Ascending aorta (tissue), 2 donors: ENCODE measurements at regions not wholly inside any gene's neighbourhood (a gene's known extent, or its start where the extent isn't known, plus 50 kb on each side); places are given as distances from the start of the nearest gene placed in this dataset.

Source experiments
- DNase-seq, 2 donors: peaks; one replicate each; pipeline ENCODE4 v3.0.0-alpha.2; 2019; ENCODE audit warnings: low spot score in 2 of 2
- H3K27ac ChIP-seq, 2 donors: fragments of 200-600 bp; sonication (generic); one replicate each; pipeline ENCODE4 v1.5.1; 2016 to 2017; ENCODE audit warnings: mild to moderate bottlenecking in 1 of 2
- H3K27me3 ChIP-seq: fragments of 200-600 bp; sonication (generic); one replicate; pipeline ENCODE4 v1.5.1; 2017
- H3K36me3 ChIP-seq, 2 donors: fragments of 200-600 bp; sonication (generic); one replicate each; pipeline ENCODE4 v1.5.1; 2016
- H3K4me1 ChIP-seq, 2 donors: fragments of 200-600 bp; sonication (generic); one replicate each; pipeline ENCODE4 v1.5.1; 2016 to 2017; ENCODE audit warnings: mild to moderate bottlenecking in 1 of 2
- H3K4me3 ChIP-seq, 2 donors: fragments of 200-600 bp; sonication (generic); one replicate each; pipeline ENCODE4 v1.5.1; 2016 to 2017; ENCODE audit warnings: mild to moderate bottlenecking in 1 of 2
- H3K9me3 ChIP-seq, 2 donors: fragments of 200-600 bp; sonication (generic); one replicate each; pipeline ENCODE4 v1.5.1; 2016
- intact Hi-C: fragments of 100-400 bp; cut with DNase I; formaldehyde crosslinking; loops from one replicate; pipeline ENCODE4 v1.15.1; 2023
- TF ChIP-seq, protein P1 (sequence below), 3 experiments: fragments of 200-600 bp in 2 of 3; fragments of 450-650 bp in 1 of 3; sonication (generic) in 2 of 3; IDR thresholded peaks; one replicate each; pipeline ENCODE4 v1.5.1; 2016 to 2019; ENCODE audit warnings: antibody characterized with exemption in 3 of 3, mild to moderate bottlenecking in 1 of 3, moderate library complexity in 1 of 3

DNA sequence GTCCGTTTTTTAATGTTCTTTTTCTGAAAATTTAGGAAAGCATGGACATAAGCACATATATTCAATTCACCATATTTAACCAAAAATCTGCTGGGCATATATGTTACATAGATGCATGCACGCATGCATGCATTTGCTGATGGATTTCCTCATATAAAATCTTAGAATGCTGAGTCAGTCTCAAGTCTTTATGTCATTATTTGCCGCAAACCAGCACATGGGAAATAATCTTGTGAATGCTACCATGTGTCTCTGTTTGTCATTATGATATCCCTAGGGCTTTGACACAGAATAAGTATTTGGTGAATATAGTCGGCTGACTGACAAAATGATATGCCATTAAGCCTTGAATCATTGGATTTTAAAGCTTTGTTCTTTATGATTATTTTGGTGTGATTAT is 776.5 kb downstream of the KCNT2 start:
- no peaks in the 10 kb centered on the region for H3K27me3 ChIP-seq
- no peak overlapping the region for H3K4me3 ChIP-seq
- H3K27ac ChIP-seq = no peak overlapping the region
- DNase-seq = no peak
- TF ChIP-seq, protein P1, sequence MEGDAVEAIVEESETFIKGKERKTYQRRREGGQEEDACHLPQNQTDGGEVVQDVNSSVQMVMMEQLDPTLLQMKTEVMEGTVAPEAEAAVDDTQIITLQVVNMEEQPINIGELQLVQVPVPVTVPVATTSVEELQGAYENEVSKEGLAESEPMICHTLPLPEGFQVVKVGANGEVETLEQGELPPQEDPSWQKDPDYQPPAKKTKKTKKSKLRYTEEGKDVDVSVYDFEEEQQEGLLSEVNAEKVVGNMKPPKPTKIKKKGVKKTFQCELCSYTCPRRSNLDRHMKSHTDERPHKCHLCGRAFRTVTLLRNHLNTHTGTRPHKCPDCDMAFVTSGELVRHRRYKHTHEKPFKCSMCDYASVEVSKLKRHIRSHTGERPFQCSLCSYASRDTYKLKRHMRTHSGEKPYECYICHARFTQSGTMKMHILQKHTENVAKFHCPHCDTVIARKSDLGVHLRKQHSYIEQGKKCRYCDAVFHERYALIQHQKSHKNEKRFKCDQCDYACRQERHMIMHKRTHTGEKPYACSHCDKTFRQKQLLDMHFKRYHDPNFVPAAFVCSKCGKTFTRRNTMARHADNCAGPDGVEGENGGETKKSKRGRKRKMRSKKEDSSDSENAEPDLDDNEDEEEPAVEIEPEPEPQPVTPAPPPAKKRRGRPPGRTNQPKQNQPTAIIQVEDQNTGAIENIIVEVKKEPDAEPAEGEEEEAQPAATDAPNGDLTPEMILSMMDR (IDR thresholded peaks at IDR 0.05) = no peak
- intact Hi-C loops = no loop called here
- H3K36me3 ChIP-seq = no peaks in the 10 kb centered on the region
- H3K4me1 ChIP-seq = no peaks in the 10 kb centered on the region
- H3K9me3 ChIP-seq = no peaks in the 10 kb centered on the region

- DNase-seq = no peak
- Histone ChIP-seq H3K9me3 (no peaks in the 10 kb centered on the region), H3K36me3 (no peaks in the 10 kb centered on the region), H3K4me1 (no peaks in the 10 kb centered on the region), H3K4me3 (no peak overlapping the region), H3K27me3 (no peaks in the 10 kb centered on the region), H3K27ac (no peak overlapping the region)
- intact Hi-C loops = no loop called here
- TF ChIP-seq, protein P1 (IDR thresholded peaks at IDR 0.05) = no peak
These were observed 779.9 kb downstream of the KCNT2 start for GRCh38 chr1:195828325-195828724.

DNA sequence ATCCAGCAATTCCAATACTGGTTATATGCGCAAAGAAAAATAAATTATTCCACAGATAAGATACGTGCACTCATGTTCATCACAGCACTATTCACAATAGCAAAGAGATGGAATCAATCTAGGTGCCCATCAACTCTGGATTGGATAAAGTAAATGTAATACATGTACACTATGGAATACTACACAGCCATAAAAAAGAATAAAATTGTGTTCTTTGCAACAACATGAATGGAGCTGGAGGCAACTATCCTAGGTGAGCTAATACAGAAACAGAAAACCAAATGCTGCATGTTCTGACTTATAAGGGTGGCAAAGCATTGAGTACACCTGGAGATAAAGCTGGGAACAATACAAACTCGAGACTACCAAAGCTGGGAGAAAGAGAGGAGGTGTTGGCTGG is 787.3 kb downstream of the KCNT2 start:
- TF ChIP-seq, protein P1 (IDR thresholded peaks at IDR 0.05) = no peak
- no peak for DNase-seq
- Histone ChIP-seq H3K27ac (no peak overlapping the region), H3K4me3 (no peak overlapping the region), H3K9me3 (peaks cover 0 to 7% of the 10 kb centered on the region in 2 donors), H3K27me3 (no peaks in the 10 kb centered on the region), H3K4me1 (no peaks in the 10 kb centered on the region), H3K36me3 (no peaks in the 10 kb centered on the region)
- intact Hi-C loops = no loop called here

DNA sequence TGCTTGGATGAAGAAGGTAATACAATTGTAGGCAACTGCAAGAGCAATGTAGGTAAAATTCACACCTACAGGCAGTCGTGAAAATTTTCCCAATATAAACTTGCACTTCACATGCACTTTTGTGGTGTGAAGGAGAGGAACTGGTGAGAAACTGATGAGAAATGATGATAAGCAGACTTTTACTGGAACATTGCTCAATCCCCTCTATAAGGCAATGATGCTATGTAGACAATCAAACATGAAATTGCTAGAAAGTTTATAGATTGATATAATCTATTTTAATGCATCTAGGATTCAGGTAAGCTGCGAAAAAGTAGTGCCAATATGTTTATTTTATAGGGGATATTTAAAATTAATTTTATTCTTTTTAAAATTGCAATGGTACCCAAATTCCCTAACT is 802.2 kb downstream of the KCNT2 start:
- no peaks in the 10 kb centered on the region for H3K27me3 ChIP-seq
- H3K4me1 ChIP-seq = no peaks in the 10 kb centered on the region
- H3K36me3 ChIP-seq = no peaks in the 10 kb centered on the region
- intact Hi-C loops = no loop called here
- no peaks in the 10 kb centered on the region for H3K9me3 ChIP-seq
- TF ChIP-seq, protein P1 (IDR thresholded peaks at IDR 0.05) = no peak
- DNase-seq = no peak
- H3K27ac ChIP-seq = no peak overlapping the region
- H3K4me3 ChIP-seq = no peak overlapping the region

DNA sequence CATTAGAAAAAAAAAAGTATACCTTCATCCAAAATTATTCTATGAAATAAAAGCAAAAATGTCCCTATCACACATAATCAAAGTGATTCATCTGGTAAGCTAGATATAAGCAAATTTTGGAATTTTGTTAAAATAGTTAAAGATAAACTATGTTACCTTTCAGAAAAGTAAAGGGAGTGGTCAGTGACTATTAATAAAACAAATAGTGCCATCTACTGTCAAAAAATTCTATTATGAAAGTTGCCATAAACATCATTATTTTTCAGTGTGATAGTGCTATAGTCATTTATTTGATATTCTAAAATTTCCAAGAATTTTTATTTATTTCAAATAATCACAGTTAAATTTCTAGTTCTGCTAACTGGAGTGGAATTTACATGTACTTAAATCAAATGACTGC is 803.7 kb downstream of the KCNT2 start:
- H3K4me3 ChIP-seq = no peak overlapping the region
- H3K36me3 ChIP-seq = no peaks in the 10 kb centered on the region
- H3K27ac ChIP-seq = no peak overlapping the region
- TF ChIP-seq, protein P1 (IDR thresholded peaks at IDR 0.05) = no peak
- H3K27me3 ChIP-seq = no peaks in the 10 kb centered on the region
- DNase-seq = no peak
- no peaks in the 10 kb centered on the region for H3K9me3 ChIP-seq
- no peaks in the 10 kb centered on the region for H3K4me1 ChIP-seq
- intact Hi-C loops = no loop called here

DNA sequence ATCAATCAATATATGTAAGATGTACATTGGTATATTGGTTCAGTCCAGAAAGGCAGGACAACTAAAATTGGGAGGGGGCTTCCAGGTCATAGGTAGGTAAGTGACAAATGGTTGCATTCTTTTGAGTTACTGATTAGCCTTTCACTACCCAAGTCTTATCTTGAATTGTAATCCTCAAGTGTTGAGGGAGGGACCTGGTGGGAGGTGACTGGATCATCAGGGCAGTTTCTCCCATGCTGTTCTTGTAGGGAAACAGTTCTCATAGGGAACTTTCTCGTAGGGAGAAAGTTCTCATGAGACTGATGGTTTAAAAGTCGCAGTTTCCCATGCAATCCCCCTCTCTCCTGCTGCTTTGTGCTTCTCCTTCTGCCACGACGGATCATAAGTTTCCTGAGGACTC is 809.2 kb downstream of the KCNT2 start:
- intact Hi-C loops = no loop called here

More for the DNA sequence above, 809.2 kb downstream of the KCNT2 start:
- Histone ChIP-seq H3K4me1 (no peaks in the 10 kb centered on the region), H3K4me3 (no peak overlapping the region), H3K9me3 (no peaks in the 10 kb centered on the region), H3K36me3 (no peaks in the 10 kb centered on the region), H3K27ac (no peak overlapping the region), H3K27me3 (no peaks in the 10 kb centered on the region)
- DNase-seq = no peak
- TF ChIP-seq, protein P1 (IDR thresholded peaks at IDR 0.05) = no peak
